HEK293T (cell line): ENCODE measurements at regions not wholly inside any gene's neighbourhood (a gene's known extent, or its start where the extent isn't known, plus 50 kb on each side); places are given as distances from the start of the nearest gene placed in this dataset.

Source experiments
- CTCF ChIA-PET: fragments of 350-600 bp; formaldehyde crosslinking; extraction: SDS; loops from one replicate; lab custom pipeline; 2021; ENCODE audit warnings: antibody characterized with exemption, inconsistent platforms; lab: Yijun Ruan, JAX
- POLR2A ChIA-PET: fragments of 350-600 bp; formaldehyde crosslinking; extraction: SDS; loops from one replicate; lab custom pipeline; 2020; ENCODE audit warnings: antibody characterized with exemption, inconsistent platforms; lab: Yijun Ruan, JAX
- DNase-seq: peaks from one replicate; pipeline ENCODE4 v3.0.0; 2012; ENCODE audit warnings: mixed read lengths; ENCODE audit errors: extremely low spot score
- ARNT ChIP-seq: fragments of 450-650 bp; IDR thresholded peaks from 2 replicates; pipeline ENCODE4 v1.6.1; 2017; ENCODE audit warnings: mild to moderate bottlenecking
- BHLHE40 ChIP-seq: fragments of 450-650 bp; IDR thresholded peaks from 2 replicates; pipeline ENCODE4 v1.6.1; 2016; ENCODE audit warnings: mild to moderate bottlenecking, moderate library complexity, borderline replicate concordance
- CTBP1 ChIP-seq: fragments of 450-650 bp; IDR thresholded peaks from 2 replicates; pipeline ENCODE4 v1.6.1; 2016; ENCODE audit warnings: borderline replicate concordance
- ELF4 ChIP-seq: fragments of 450-650 bp; IDR thresholded peaks from 2 replicates; pipeline ENCODE4 v1.6.1; 2017; ENCODE audit warnings: antibody characterized with exemption
- FOXA1 ChIP-seq: fragments of 450-650 bp; IDR thresholded peaks from 2 replicates; pipeline ENCODE4 v1.6.1; 2016; ENCODE audit warnings: mild to moderate bottlenecking
- FOXK2 ChIP-seq: fragments of 450-650 bp; IDR thresholded peaks from 2 replicates; pipeline ENCODE4 v1.6.1; 2016; ENCODE audit warnings: mild to moderate bottlenecking
- FOXM1 ChIP-seq: fragments of 450-650 bp; IDR thresholded peaks from 2 replicates; pipeline ENCODE4 v1.6.1; 2017; ENCODE audit warnings: mild to moderate bottlenecking, borderline replicate concordance
- HDGF ChIP-seq: fragments of 450-650 bp; IDR thresholded peaks from 2 replicates; pipeline ENCODE4 v1.6.1; 2017; ENCODE audit warnings: antibody characterized with exemption, borderline replicate concordance
- L3MBTL2 ChIP-seq: fragments of 450-650 bp; conservative IDR thresholded peaks from 2 replicates; pipeline ENCODE4 v1.6.1; 2016; ENCODE audit warnings: mild to moderate bottlenecking
- LEF1 ChIP-seq: fragments of 450-650 bp; IDR thresholded peaks from 2 replicates; pipeline ENCODE4 v1.6.1; 2017; ENCODE audit warnings: mild to moderate bottlenecking, borderline replicate concordance
- NFRKB ChIP-seq: fragments of 450-650 bp; IDR thresholded peaks from 2 replicates; pipeline ENCODE4 v1.6.1; 2016; ENCODE audit warnings: mild to moderate bottlenecking, moderate library complexity
- SP1 ChIP-seq: fragments of 450-650 bp; IDR thresholded peaks from 2 replicates; pipeline ENCODE4 v1.6.1; 2017
- SUZ12 ChIP-seq: fragments of 450-650 bp; IDR thresholded peaks from 2 replicates; pipeline ENCODE4 v1.6.1; 2016; ENCODE audit warnings: mild to moderate bottlenecking
- TARDBP ChIP-seq: fragments of 450-650 bp; IDR thresholded peaks from 2 replicates; pipeline ENCODE4 v1.6.1; 2016
- ZNF384 ChIP-seq: fragments of 450-650 bp; IDR thresholded peaks from 2 replicates; pipeline ENCODE4 v1.6.1; 2016
- TF ChIP-seq, protein P1 (sequence below): fragments of 450-650 bp; IDR thresholded peaks from 2 replicates; pipeline ENCODE4 v1.6.1; 2016

DNA sequence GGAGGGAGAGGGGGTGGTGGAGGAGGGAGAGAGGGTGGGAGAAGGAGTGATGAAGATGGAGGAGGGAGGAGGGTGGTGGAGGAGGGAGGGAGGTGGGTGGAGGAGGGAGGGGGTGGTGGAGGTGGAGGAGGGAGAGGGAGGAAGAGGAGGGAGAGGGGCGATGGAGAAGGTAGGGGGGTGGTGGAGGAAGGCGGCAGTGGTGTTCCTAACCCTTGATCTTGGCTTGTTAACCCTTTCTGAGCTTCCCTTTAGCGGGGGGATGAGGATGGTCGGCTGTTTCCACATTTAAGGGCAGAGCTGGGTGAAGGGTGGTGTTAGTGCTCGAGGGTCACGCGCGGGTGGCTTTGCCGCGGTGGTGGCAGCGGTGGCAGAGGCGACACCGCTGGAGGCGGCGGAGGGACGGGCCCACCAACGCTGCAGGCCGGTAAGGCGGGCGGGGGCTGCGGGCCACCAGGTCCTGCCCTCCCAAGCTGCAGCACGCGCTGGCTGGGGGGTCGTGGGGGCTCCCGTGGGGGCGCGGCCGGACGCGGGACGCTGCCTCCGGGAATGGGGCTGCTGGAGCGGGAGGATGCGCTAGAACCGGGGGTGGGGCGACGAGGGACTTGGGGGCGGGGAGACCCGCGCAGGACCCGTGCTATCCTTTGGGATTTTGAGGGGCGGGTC is 156.3 kb downstream of the PTPN11 start:
- CTCF ChIA-PET: no interaction called here
- no peak for DNase-seq
- POLR2A ChIA-PET: no interaction called here
- no peak for TF ChIP-seq ARNT

- TF ChIP-seq SUZ12 (no peak), HDGF (no peak), ZNF384 (no peak), ELF4 (no peak), SP1 (no peak), CTBP1 (no peak)
- TF ChIP-seq, protein P1, sequence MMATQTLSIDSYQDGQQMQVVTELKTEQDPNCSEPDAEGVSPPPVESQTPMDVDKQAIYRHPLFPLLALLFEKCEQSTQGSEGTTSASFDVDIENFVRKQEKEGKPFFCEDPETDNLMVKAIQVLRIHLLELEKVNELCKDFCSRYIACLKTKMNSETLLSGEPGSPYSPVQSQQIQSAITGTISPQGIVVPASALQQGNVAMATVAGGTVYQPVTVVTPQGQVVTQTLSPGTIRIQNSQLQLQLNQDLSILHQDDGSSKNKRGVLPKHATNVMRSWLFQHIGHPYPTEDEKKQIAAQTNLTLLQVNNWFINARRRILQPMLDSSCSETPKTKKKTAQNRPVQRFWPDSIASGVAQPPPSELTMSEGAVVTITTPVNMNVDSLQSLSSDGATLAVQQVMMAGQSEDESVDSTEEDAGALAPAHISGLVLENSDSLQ: no peak
- ChIA-PET CTCF (no interaction called here), POLR2A (no interaction called here)
- DNase-seq: no peak
Measured at GRCh38 chr12:112575559-112576067, 156.9 kb downstream of the PTPN11 start.

DNA sequence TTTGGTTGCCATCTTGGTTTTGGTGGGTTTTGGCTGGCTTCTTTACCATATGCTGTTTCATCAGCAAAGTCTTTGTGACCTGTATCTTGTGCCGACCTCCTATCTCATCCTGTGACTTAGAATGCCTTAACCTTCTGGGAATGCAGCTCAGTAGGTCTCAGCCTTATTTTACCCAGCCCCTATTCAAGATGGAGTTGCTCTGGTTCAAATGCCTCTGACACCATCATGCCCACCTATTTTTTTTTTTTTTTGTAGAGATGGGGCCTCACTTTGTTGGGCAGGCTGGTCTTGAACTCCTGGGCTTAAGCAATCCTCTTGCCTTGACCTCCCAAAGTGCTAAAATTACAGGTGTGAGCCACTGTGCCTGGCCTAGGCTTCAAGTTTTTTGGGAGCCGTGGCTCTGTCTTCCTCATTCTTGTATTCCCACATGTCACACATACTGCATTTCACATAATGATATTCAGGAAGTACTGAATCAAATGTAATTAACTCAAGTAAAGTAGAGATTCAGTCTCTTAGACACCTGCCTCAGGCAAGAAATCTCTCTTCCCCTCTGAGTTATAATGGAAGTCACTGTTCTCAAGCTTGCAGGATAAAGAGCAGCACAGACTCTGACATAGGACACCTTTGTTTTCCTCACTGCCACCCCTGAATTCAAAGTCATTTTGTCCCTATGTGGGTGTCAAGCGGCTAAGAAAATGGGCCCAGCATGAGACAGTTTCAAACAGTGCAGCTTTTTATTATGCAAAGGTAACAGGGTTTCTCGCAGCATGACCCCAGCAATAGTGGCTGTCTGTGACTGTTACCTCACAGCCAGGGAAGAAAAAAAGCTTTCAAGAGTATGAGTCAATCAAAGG is 159.0 kb downstream of the PTPN11 start:
- no peak for DNase-seq
- CTCF ChIA-PET: no interaction called here
- TF ChIP-seq NFRKB (no peak), FOXK2 (no peak), CTBP1 (no peak)
- POLR2A ChIA-PET: no interaction called here

DNA sequence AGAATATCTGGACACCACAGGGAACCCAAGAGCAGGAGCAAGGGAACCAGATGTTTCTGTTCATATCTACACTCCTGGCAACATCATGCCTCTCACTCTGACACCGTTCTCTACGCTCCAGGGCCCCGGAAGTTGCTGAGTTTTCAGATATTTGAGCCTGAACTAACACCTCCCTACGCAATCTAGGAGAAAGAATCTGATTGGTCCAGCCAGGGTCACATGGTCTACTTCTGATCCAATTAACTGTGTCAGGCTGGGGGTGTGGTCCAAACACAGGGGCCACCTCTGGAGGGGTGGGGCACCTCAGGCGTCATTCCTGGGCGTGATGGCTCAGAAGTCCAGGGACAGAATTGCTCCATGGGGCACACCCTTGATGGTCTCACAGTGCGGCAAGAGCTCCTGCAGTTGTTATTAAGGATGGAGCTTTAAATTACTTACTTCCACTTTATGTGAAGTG is 165.5 kb downstream of the PTPN11 start:
- POLR2A ChIA-PET: no interaction called here
- CTCF ChIA-PET: interaction anchor here (0.7 kb wide), 1 partner anchor 48 kb away, joined by 3 read pairs; no protein-coding TSS in a partner anchor
- TF ChIP-seq L3MBTL2 (no peak), FOXA1 (no peak), SP1 (no peak), ZNF384 (no peak), FOXM1 (no peak), BHLHE40 (no peak), LEF1 (no peak), FOXK2 (no peak), HDGF (no peak), ELF4 (no peak)
- peak; percentile 39 for DNase-seq

DNA sequence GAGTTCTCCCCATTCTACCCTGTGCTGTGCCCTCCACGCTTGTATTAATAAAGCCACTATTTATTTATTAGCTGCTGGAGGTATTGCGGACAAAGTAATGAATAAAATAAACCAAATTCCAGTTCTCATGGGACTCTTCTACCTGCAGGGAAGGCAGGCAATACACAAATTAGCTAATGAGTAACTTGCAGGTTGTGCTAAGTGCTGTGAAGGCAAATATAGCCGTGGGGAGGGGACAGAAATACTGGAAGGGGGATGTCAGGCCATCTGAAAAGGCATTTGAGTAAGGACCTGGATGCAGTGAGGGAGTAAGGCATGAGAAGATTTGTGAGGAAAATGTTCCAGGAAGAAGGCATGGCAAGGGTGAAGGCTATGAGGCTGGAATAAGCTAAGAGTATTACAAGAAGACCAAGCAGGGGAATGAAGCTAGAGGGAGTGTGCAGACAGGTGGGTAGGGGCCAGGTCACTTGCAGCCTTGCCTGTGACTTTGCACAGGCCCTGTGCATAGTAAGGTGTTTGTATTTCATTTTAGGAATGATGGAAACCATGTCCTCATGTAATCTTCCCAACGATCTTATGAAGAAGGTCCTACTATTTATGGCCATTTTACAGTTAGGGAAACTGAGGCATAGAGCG is 167.5 kb downstream of the PTPN11 start:
- DNase-seq: no peak
- ChIA-PET CTCF (no interaction called here), POLR2A (no interaction called here)
- no peak for TF ChIP-seq NFRKB
- TF ChIP-seq ZNF384: no peak
- no peak for TF ChIP-seq SUZ12
- no peak for TF ChIP-seq CTBP1
- TF ChIP-seq FOXA1: no peak
- no peak for TF ChIP-seq SP1
- no peak for TF ChIP-seq HDGF
- TF ChIP-seq FOXM1: no peak
- no peak for TF ChIP-seq FOXK2
- no peak for TF ChIP-seq L3MBTL2
- no peak for TF ChIP-seq ELF4
- TF ChIP-seq BHLHE40: no peak
- no peak for TF ChIP-seq ARNT
- TF ChIP-seq TARDBP: no peak
- TF ChIP-seq LEF1: no peak
- TF ChIP-seq, protein P1: no peak

GRCh38 chr12:112589275-112589674 is 170.5 kb downstream of the PTPN11 start:
- TF ChIP-seq ELF4: no peak
- no peak for TF ChIP-seq SP1
- no peak for TF ChIP-seq FOXK2
- TF ChIP-seq BHLHE40: no peak
- no peak for TF ChIP-seq FOXA1
- TF ChIP-seq SUZ12: no peak
- TF ChIP-seq LEF1: no peak
- no peak for TF ChIP-seq L3MBTL2
- no peak for TF ChIP-seq FOXM1
- TF ChIP-seq ARNT: no peak
- TF ChIP-seq HDGF: no peak
- CTCF ChIA-PET: no interaction called here
- DNase-seq: no peak
- POLR2A ChIA-PET: no interaction called here
